ENCODE measurements at regions not wholly inside any gene's neighbourhood (a gene's known extent, or its start where the extent isn't known, plus 50 kb on each side); places are given as distances from the start of the nearest gene placed in this dataset.
"Not testable (repeated sequence)": the region's sequence is repeated elsewhere in the genome, so short reads cannot be mapped to it uniquely, and the experiment has no call there.

GRCh38 chr18:14460364-14460763, 83.0 kb downstream of the POTEC start:
- H3K9me3 ChIP-seq (ENCODE audit: low read length); H3K27ac ChIP-seq (ENCODE audit: low read depth, low read length); H3K4me1 ChIP-seq (ENCODE audit: insufficient read depth, low read length); H3K27me3 ChIP-seq (ENCODE audit: insufficient read depth, low read length, poor library complexity, severe bottlenecking); POLR2A ChIA-PET; H3K4me3 Mint-ChIP-seq; DNase-seq; CTCF ChIA-PET; H3K4me1 Mint-ChIP-seq; H3K36me3 ChIP-seq (ENCODE audit: insufficient read depth, low read length); H3K4me3 ChIP-seq (ENCODE audit: low read length); H3K27me3 Mint-ChIP-seq; H3K27ac Mint-ChIP-seq: not testable (repeated sequence)
- H3K36me3 Mint-ChIP-seq = peaks cover 0 to 12% (median 0%) of the 10 kb centered on the region in 3 donors
- peaks cover 0 to 12% (median 6%) of the 10 kb centered on the region in 5 donors for H3K9me3 Mint-ChIP-seq

- Mint-ChIP-seq H3K9me3 (peaks cover 0 to 12% (median 6%) of the 10 kb centered on the region in 5 donors), H3K4me3 (peak overlapping the region in 1 of 7 donors; percentile 23), H3K36me3 (peaks cover 0 to 12% (median 0%) of the 10 kb centered on the region in 3 donors)
- DNase-seq; H3K27ac ChIP-seq (ENCODE audit: low read depth, low read length); H3K27me3 ChIP-seq (ENCODE audit: insufficient read depth, low read length, poor library complexity, severe bottlenecking); H3K27ac Mint-ChIP-seq; H3K4me3 ChIP-seq (ENCODE audit: low read length); POLR2A ChIA-PET; H3K4me1 ChIP-seq (ENCODE audit: insufficient read depth, low read length); H3K36me3 ChIP-seq (ENCODE audit: insufficient read depth, low read length); CTCF ChIA-PET; H3K9me3 ChIP-seq (ENCODE audit: low read length); H3K27me3 Mint-ChIP-seq; H3K4me1 Mint-ChIP-seq: not testable (repeated sequence)
These were observed 83.6 kb downstream of the POTEC start for GRCh38 chr18:14459826-14460225.

GRCh38 chr18:14458009-14458945, 85.1 kb downstream of the POTEC start:
- H3K36me3 Mint-ChIP-seq; H3K27ac ChIP-seq (ENCODE audit: low read depth, low read length); H3K4me1 ChIP-seq (ENCODE audit: insufficient read depth, low read length); CTCF ChIA-PET; H3K27me3 Mint-ChIP-seq; H3K9me3 Mint-ChIP-seq; H3K9me3 ChIP-seq (ENCODE audit: low read length); H3K27me3 ChIP-seq (ENCODE audit: insufficient read depth, low read length, poor library complexity, severe bottlenecking); H3K36me3 ChIP-seq (ENCODE audit: insufficient read depth, low read length); H3K4me3 ChIP-seq (ENCODE audit: low read length); POLR2A ChIA-PET; H3K4me1 Mint-ChIP-seq: not testable (repeated sequence)
- peak overlapping the region in 1 of 8 donors; percentile 43 for H3K27ac Mint-ChIP-seq
- peak; percentile 40 to 79 (median 54) for DNase-seq
- peak overlapping the region; percentile 38 to 90 (median 71) for H3K4me3 Mint-ChIP-seq

GRCh38 chr18:14450637-14451009, 92.8 kb downstream of the POTEC start:
- Mint-ChIP-seq H3K4me3 (peak overlapping the region in 6 of 7 donors; percentile 33 to 81 (median 66)), H3K27ac (peak overlapping the region in 1 of 8 donors; percentile 19)
- H3K36me3 ChIP-seq (ENCODE audit: insufficient read depth, low read length); H3K4me3 ChIP-seq (ENCODE audit: low read length); H3K9me3 Mint-ChIP-seq; H3K27me3 ChIP-seq (ENCODE audit: insufficient read depth, low read length, poor library complexity, severe bottlenecking); H3K4me1 ChIP-seq (ENCODE audit: insufficient read depth, low read length); H3K9me3 ChIP-seq (ENCODE audit: low read length); H3K36me3 Mint-ChIP-seq; CTCF ChIA-PET; H3K27ac ChIP-seq (ENCODE audit: low read depth, low read length); H3K4me1 Mint-ChIP-seq; H3K27me3 Mint-ChIP-seq: not testable (repeated sequence)
- POLR2A ChIA-PET = interaction anchor here (0.6 kb wide), 1 partner anchor 728 kb away, joined by 4 read pairs; no protein-coding TSS in a partner anchor
- peak in 3 of 5 donors; percentile 22 to 52 (median 41) for DNase-seq

GRCh38 chr18:14449995-14450636, 93.3 kb downstream of the POTEC start:
- DNase-seq = peak in 2 of 5 donors; percentile 17 to 27
- CTCF ChIA-PET; H3K36me3 Mint-ChIP-seq; H3K4me1 ChIP-seq (ENCODE audit: insufficient read depth, low read length); H3K27me3 ChIP-seq (ENCODE audit: insufficient read depth, low read length, poor library complexity, severe bottlenecking); H3K9me3 ChIP-seq (ENCODE audit: low read length); H3K27ac ChIP-seq (ENCODE audit: low read depth, low read length); H3K36me3 ChIP-seq (ENCODE audit: insufficient read depth, low read length); H3K27me3 Mint-ChIP-seq; H3K4me1 Mint-ChIP-seq; H3K4me3 ChIP-seq (ENCODE audit: low read length); H3K4me3 Mint-ChIP-seq; H3K9me3 Mint-ChIP-seq; H3K27ac Mint-ChIP-seq: not testable (repeated sequence)
- POLR2A ChIA-PET = interaction anchor here (0.6 kb wide), 1 partner anchor 728 kb away, joined by 4 read pairs; no protein-coding TSS in a partner anchor

- H3K27ac ChIP-seq (ENCODE audit: low read depth, low read length); H3K36me3 ChIP-seq (ENCODE audit: insufficient read depth, low read length); DNase-seq; CTCF ChIA-PET; H3K36me3 Mint-ChIP-seq; H3K4me1 ChIP-seq (ENCODE audit: insufficient read depth, low read length); H3K27me3 ChIP-seq (ENCODE audit: insufficient read depth, low read length, poor library complexity, severe bottlenecking); H3K27ac Mint-ChIP-seq; POLR2A ChIA-PET; H3K4me3 ChIP-seq (ENCODE audit: low read length); H3K9me3 ChIP-seq (ENCODE audit: low read length); H3K4me1 Mint-ChIP-seq; H3K4me3 Mint-ChIP-seq; H3K9me3 Mint-ChIP-seq; H3K27me3 Mint-ChIP-seq: not testable (repeated sequence)
These were observed 94.3 kb downstream of the POTEC start for GRCh38 chr18:14449062-14449461.

GRCh38 chr18:14447715-14448114, 95.7 kb downstream of the POTEC start:
- H3K4me3 ChIP-seq (ENCODE audit: low read length); H3K36me3 Mint-ChIP-seq; H3K4me1 Mint-ChIP-seq; H3K27me3 Mint-ChIP-seq; H3K4me1 ChIP-seq (ENCODE audit: insufficient read depth, low read length); H3K27ac ChIP-seq (ENCODE audit: low read depth, low read length); H3K36me3 ChIP-seq (ENCODE audit: insufficient read depth, low read length); H3K4me3 Mint-ChIP-seq; H3K27ac Mint-ChIP-seq; H3K9me3 ChIP-seq (ENCODE audit: low read length); CTCF ChIA-PET; H3K9me3 Mint-ChIP-seq; H3K27me3 ChIP-seq (ENCODE audit: insufficient read depth, low read length, poor library complexity, severe bottlenecking); DNase-seq; POLR2A ChIA-PET: not testable (repeated sequence)

GRCh38 chr18:14435460-14435859, 107.9 kb downstream of the POTEC start:
- H3K36me3 ChIP-seq (ENCODE audit: insufficient read depth, low read length); H3K27me3 Mint-ChIP-seq; H3K36me3 Mint-ChIP-seq; H3K4me1 Mint-ChIP-seq; H3K4me1 ChIP-seq (ENCODE audit: insufficient read depth, low read length); CTCF ChIA-PET; H3K4me3 ChIP-seq (ENCODE audit: low read length); H3K27ac ChIP-seq (ENCODE audit: low read depth, low read length); H3K9me3 Mint-ChIP-seq; DNase-seq; H3K4me3 Mint-ChIP-seq; H3K9me3 ChIP-seq (ENCODE audit: low read length); H3K27me3 ChIP-seq (ENCODE audit: insufficient read depth, low read length, poor library complexity, severe bottlenecking); H3K27ac Mint-ChIP-seq; POLR2A ChIA-PET: not testable (repeated sequence)
